ENCODE measurements at regions not wholly inside any gene's neighbourhood (a gene's known extent, or its start where the extent isn't known, plus 50 kb on each side); places are given as distances from the start of the nearest gene placed in this dataset.

- TF ChIP-seq EZH2 (IDR thresholded peaks at IDR 0.05; ENCODE audit: low read length, unreplicated experiment) (no peak), CTCF (conservative IDR thresholded peaks at IDR 0.05; ENCODE audit: low read depth, low read length) (no peak), EZH2phosphoT487 (IDR thresholded peaks at IDR 0.05; ENCODE audit: borderline replicate concordance, low read length) (no peak)
These were observed 213.0 kb upstream of the RAB6C start for GRCh38 chr2:129766374-129766993.
